HG02981 (cell line): ENCODE measurements at regions not wholly inside any gene's neighbourhood (a gene's known extent, or its start where the extent isn't known, plus 50 kb on each side); places are given as distances from the start of the nearest gene placed in this dataset.

Source experiments
- ATAC-seq: cut with Tn5 transposase; IDR thresholded peaks from one replicate; pipeline ENCODE4 v1.9.1; 2021; ENCODE audit warnings: mild to moderate bottlenecking, moderate library complexity; ENCODE audit not compliant: unreplicated experiment

DNA sequence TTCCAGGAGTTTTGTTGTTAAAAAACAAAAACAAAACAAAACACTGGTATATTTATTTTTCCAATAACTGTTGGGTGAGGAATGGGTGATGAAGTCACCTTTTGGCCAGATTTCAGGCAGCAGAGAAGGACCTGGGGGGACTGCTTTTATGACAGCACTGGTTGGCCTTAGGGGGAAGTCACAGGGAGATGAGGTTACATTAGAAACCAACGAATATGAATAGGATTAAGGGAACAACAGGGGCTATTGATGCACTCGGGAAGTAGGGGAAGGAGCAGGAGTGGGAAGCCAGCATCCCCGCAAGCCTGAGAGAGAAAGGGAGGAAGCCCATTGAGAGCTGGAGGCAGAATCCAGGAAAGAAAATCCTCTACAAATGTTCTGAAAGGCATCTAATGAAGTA lies 958.4 kb downstream of the TYW1 start:
- ATAC-seq = no peak

DNA sequence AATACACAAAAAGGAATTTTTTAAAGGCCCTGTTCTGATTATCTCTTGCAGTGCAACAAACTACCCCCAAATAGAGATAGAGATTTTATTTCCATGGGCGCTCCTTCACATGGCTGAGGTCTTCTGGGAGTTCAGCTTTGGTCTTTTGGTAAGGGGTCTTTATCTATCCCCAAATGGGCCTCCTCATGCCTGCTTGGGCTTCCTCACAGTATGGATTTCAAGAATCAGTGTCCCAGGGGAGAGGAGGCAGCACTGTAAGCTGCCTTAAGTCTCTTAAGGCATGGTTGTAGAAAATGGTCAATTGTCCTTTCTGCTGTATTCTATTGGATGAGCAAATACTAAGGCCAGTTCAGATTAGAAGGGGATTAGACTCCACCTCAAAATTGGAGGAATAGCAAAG lies 966.2 kb downstream of the TYW1 start:
- ATAC-seq = no peak

DNA sequence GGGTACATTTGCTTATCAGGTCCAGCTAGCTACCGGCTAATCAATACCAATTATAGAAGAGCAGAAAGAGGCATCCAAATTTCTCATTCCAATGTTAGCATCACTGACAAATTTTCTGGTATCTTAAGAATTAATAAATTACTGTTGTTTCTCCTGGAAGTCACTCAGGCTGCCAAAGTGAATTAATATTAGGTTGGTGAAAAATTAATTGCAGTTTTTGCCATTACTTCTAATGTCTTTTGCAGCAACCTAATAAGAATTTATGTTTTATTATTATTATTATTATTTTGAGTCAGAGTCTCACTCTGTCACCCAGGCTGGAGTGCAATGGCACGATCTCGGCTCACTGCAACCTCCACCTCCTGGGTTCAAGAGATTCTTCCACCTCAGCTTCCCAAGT lies 979.9 kb downstream of the TYW1 start:
- no peak for ATAC-seq

DNA sequence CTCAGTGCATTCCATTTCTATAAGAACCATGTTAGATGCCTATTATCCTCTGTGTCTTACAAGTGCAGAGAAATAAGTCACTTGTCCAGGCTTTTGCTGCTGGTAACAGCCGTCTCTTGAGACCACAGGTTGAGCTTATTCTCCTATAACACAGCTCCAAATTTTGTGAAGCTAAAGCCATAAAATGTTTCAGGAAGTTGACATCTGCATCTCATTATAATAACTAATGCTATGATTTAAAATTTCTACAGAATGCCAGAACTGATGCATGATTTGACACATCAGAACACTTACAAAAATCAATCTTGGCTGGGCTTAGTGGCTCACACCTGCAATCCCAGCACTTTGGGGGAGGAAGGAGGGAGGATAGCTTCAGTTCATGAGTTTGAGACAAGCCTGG lies 986.9 kb downstream of the TYW1 start:
- no peak for ATAC-seq

DNA sequence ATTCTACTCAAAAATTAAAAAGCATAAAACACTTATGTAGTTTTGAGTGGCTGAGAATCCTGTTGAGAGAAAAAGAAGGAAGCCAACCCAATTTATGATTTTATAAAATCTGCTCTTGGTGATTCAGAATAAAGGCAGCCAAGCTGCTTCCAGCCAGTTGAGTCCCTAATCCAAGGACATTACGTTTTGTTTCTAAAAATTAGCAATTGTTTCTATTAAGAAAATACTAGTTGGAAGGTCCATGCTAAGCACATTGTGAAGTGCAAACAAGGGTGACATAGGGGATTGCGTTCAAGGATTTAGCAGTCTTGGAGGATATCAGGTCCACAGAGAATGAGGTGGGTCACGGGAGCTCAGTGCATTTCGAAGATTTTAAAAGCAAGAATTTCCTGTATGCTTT lies 987.7 kb downstream of the TYW1 start:
- ATAC-seq = no peak

DNA sequence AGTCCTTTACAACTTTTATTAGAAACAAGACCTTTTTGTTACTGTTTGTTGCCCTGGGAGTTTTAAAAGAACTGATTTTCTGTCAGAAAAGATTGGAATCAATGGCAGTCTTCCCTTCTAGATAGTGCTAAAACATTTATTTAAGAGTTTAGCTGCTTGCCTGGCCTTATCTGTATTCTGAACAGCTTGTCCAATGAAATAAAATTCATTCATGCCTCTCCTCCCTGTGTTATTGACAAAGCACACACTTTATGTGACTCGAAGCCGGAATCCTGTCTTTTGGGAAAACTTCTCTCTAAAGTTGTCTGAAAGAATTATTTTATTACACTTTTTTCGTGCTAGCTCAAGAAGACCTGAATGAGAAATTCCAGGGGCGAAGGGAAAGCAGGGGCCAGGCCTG lies 992.5 kb downstream of the TYW1 start:
- no peak for ATAC-seq

DNA sequence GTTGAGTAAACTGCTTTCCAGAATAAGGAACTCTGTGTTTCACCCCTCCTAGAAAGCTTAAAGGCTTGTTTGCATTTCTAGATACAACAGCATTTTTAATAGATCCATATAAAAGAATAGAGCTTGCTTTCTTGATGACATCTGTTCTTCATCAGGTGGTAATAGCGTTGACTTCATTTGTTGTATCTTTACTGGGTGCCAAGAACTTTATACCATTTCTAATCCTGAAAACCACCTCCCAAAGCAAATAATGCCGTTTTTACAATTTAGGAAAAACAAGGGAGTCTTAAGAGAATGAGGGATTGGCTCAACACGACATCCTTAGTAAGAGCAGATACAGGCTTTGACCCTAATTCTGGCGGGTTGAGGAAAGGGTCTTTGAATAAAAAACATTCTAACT lies 993.4 kb downstream of the TYW1 start:
- no peak for ATAC-seq

DNA sequence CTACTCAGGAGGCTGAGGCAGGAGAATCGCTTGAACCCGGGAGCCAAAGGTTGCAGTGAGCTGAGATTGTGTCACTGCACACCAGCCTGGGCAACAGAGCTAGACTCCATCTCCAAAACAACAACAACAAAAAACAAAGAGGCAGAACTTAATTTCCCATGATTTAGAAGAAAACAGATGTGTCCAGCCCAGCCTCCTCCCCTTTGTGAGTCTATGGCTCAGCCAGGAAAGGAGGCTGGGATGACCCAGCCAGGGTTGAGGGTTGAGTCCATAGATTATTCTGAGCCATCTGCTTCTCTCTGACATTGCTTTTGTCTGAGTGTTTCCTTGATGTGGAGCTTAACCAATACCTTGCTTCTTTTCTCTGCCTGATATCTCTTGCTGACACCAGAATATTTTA lies 994.1 kb downstream of the TYW1 start:
- ATAC-seq = no peak

DNA sequence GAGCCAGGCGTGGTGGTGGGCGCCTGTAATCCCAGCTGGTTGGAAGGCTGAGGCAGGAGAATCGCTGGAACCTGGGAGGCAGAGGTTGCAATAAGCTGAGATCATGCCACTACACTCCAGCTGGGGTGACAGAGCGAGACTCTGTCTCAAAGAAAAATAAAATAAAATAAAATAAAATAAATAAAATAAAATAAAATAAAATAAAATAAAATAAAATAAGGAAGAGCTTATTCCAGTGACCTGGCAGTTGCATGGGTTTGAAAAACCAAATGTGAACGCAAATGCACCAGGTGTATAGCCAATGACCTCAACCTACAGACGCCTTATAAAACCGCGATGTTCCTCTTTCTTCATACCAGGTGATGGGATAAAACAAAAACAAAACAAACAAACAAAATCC lies 995.7 kb downstream of the TYW1 start:
- no peak for ATAC-seq

DNA sequence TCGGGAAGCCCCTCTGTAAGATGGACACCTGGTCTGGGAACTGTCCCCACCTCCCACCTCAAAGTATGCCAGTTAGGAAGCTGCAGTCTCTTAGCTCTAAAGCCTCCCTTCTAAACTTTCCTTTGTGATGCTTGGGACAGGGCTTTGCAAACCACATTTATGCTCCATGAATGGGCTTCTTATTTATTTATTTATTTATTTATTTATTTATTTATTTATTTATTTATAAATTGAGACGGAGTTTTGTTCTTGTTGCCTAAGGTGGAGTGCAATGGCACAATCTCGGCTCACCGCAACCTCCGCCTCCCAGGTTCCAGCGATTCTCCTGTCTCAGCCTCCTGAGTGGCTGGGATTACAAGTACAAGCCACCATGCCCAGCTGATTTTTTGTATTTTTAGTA lies 1009.4 kb downstream of the TYW1 start:
- ATAC-seq = no peak

DNA sequence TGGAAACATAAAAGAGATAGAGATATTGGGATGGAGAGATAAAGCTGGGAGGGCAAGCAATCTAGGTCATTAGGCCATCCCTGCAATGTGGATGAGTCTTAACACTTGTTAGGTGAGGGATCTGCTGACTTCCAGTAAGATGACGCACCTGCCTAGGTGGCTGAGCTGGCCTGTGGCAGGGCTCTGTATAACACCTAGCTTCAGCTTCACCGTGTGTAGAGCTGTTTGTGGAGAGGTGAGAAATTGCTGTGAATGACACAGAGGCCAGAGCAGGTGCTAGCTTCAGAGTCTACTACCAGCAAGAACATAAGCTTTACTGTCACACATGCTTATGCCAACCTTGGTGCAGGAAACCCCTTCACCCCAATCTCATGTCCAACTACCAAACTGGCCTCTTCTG lies 1010.0 kb downstream of the TYW1 start:
- no peak for ATAC-seq

DNA sequence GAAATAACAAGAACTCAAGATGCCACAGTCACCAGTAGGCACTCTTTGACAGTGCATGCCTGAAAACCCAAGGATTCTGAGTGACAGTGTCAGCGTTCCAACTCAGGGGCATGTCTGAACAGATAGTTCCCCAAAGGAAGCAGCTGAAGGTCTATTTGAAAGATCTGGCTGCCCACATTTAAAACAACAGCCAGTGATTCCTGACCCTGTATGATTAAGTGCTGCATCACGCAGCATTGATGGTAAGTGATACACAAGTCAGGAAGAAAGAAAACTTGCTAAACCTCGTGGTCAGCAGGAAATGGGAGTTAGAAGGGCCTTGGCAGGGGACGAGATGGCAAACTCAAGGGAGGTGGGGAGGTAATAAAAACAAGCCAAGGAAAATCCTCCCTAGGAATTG lies 1013.1 kb downstream of the TYW1 start:
- no peak for ATAC-seq

DNA sequence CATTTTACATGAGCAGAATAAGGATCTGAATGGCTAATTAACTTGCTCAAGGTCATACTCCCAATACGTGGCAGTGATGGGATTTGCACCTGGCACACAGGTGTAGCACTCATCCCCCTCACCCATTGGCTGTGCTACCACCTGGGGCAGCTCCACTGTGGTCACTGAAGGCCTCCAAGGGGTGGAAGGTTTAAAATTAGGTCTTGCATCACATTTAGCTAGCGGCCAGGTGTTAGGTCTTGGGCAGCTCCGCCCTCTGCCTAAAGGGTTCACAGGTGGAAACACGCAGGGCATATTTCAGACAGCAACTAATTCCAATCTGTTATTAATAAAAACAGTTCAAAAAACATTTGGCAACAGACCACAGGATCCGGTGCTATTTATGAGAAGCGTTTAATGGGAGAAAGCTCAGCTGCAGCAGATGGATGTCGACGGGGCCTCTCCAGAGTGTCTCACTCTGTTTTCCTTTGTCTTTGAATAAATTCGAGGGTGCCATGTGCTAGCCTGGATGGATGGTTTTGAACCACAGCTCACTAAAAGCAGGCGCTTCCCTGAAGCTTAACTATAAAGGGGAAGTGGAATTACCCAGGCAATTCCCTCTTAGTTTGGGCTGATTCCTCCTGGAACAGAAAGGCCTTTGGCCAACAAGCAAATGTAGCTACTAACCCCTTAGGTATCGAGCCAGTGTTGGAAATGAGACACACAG lies 1017.6 kb downstream of the TYW1 start:
- no peak for ATAC-seq

DNA sequence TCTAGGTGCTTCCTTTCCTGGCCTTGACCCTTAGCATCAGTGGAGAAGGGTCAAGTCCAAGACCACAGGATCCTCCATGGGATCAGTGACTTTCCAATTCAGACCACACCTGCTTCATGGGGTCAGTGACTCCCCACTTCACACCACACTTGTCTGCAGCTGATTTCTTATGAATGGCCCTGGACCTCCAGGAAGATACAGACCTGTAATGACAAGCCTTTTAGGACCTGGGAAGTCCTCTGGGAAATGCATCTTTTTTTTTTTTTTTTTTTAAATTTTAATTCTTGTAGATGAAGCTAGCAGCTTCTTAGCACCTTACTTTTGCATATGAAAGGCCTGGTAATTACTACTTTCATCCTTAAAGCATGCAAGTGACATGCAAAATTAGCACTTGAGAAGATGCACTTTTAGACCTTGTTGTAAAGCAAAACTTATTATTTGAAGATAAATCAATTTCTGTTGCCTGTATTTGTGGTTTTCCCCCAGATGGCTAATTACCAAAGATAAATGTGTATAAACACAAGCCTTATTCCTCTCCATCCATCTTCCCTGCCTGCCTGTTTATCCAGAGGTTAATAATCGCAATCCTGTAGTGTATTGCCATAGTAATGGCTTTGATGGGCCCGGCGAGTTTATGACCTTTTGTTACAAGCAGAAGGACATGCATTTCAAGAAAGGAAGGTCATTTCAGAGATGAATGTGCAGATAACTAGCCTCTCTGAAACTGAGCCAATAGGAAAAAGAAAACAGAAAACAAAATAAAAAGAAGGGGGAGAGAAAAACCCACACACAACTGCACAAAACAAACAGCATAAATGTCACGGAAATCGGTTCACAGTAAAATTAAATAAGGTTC lies 1018.7 kb downstream of the TYW1 start:
- no peak for ATAC-seq

DNA sequence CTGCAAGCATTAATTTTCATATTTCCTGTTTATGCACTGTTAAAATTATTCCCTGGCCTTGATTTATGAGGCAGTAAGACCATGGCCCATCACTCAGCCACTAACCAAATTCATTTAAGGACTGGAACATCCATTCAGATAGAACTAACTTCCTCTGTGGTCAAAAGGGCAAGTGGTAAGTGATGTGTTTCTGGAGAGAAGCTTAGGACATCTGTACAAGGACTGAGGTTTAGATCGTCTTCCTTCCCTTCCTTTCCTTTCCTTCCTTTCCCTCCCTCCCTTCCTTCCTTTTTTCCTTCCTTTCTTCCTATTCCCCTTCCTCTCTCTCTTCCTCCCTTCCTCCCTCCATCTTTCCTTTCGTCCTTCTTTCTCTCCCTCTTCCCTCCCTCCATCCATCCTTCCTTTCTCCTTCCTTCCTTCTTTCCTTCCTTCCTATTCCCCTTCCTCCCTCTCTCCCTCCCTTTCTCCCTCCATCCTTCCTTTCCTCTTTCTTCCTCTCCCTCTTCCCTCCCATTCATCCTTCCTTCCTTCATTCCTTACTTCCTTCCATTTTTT lies 1019.4 kb downstream of the TYW1 start:
- ATAC-seq = no peak

DNA sequence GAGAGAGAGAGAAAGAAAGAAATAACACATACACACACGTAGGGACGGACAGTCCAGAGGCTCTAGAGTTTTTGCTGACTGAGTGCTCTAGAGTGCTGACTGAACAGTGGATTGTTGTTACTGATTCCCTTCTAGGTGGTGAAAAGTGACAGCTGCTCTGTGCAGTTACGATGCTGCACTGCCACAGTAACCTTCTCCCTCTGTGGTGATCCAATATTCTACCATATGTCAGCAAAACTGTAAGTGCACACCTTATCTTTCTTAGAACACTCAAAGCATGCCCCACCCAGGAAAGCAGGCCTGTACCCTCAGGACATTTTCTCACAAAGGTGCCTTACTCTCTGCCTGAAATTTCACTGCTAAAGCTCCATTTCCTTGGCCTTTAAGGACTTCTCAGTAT lies 1023.5 kb downstream of the TYW1 start:
- no peak for ATAC-seq

DNA sequence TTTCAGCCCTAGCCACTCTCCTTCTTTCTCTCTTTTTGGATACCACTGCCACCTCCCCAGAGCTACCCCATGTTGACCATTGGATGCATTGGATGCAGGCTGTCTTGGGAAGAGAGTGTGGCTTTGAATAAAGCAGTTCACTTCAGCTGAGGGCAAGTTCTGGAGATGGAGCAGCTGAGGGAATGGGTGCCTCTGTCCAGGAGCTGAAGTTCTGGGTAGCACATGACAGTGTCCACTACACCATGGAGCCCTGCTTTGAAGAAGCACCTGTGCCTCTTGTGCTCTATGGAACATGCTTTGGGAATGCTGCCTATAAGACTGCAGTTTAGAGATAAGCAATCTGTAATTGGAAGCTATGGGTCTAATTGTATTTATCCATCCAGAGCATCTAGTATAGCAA lies 1028.7 kb downstream of the TYW1 start:
- no peak for ATAC-seq

DNA sequence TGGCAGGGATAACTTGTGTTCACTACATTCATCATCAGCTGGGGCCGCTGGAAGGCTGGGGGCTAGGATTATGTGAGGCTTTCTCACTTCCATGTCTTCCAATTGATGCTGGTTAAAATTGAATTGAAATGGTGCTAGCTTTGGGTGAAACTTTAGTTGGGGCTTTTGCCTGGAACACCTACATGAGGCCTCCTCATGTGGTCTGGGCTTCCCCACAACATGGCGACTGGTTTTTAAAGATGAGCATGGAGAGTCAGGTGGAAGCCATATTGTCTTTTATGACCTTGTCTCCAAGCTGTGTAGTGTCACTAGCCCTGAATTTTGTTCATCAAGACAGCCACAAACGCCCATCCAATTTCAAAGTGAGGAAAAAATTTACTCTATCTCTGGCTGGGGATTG lies 1033.9 kb downstream of the TYW1 start:
- ATAC-seq = no peak

DNA sequence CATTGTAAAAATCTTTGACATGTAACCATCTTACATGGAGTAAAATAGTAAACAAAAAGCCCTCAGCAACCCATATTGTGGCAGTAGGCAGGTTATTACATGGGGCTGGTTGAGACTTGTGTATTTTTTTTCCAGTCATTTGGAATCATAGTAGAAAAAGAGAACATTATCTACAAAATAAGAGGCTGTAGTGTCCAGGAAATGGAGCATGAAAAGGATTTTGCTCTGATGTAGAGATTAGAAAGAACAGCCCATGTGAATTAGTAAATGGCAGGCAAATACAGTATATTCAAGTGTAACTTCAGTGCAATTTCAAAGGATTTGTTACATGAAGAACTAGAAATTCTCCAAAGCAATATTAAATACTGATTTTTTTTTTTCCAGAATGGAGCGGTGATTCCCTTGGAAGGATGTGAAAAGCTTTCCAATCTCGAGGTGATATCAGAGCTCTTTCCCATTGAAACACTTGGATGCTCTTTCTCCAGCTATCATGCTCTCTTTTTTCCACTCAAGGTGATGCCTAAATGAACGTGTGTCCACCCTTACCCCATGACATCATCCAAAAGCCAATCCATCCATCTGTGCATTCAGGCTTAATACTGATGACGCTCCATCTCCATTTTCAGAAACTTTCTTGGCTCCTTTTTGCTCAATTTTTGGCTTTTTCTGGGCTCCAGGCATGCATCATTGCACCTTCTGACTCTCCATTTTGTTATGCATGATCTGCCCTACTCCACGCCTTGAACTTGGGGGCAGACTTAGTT lies 1034.7 kb downstream of the TYW1 start:
- no peak for ATAC-seq

DNA sequence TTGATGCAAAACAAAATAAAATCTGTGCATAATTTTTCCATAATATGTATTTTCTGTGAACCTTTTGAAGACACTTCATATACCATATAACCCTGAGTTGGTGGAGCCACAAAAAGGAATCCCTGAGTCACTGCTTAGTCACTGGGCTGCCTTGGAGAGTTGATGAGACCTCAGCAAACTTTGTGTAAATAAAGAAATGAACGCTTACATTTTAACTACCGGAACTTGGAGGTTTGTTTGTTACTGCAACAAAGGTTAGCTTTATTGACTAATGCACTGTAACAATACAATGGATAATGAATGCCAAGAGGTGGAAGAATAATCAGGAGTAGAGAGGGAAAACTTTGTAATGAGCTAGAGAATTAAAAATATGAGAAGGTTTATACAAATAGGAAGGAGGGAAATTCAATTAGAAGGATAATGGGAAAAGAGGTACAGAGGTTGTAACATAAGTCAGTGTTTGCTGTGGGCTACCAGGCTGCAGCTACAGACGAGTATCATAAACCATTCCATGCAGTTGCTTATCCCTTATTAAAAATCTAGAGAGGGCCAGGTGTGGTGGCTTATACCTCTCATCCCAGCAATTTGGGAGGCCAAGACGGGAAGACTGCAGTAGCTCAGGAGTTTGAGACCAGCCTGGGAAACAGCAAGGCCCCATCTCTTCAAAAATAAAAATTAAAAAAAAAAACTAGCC lies 1042.1 kb downstream of the TYW1 start:
- ATAC-seq = no peak

DNA sequence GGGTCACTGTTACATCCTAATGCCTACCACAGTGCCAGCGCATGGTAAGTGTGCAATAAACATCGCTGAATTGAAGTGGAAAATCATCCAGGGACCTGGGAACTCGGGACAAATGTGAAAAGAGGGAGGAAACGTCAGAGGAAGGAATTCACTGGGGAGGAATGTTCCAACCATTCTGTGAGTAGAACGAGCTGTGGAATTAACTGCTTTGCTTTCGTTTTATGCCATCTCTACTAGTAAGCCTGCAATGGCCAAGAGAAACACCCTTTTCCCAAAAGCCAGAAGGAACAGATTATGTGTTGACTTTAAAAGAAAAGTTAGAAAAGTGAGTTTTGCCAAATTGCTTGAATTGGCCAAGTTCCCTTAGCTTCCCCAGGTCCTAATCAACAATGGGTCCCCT lies 1044.9 kb downstream of the TYW1 start:
- no peak for ATAC-seq
